ENCODE measurements at regions not wholly inside any gene's neighbourhood (a gene's known extent, or its start where the extent isn't known, plus 50 kb on each side); places are given as distances from the start of the nearest gene placed in this dataset.

DNA sequence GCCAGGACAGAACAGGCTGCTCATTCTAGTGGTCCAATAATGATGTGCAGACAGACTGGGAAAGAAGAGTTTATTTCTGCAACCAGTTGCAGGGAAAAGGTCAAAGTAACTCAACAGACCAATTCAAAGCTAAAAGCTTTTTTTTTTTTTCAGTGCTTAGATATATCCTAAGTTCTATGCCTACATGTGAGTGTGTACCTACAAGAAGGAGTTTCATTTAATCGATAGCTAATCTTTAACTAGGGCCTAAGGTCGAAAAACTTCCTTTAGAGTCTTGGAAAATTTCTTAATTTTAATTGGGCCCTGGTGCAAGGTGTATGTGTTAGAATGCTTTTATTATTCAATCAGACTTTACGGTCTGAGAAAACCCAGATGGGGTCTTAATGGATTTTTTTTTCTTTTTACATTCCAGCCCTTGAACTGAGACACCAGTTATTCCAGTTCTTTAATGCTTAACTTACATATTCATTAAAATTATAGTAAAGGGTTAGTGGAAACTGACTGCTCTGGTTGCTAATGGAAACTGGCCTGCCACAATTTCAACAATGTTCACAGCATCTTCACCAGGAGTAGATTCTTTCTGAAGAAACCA, 365.3 kb downstream of the MTRR start:
- TF ChIP-seq POLR2A (IDR thresholded peaks at IDR 0.05; ENCODE audit: low read length) (no peak), GATA1 (IDR thresholded peaks at IDR 0.05; ENCODE audit: low read depth, low read length) (no peak)
